ENCODE measurements at regions not wholly inside any gene's neighbourhood (a gene's known extent, or its start where the extent isn't known, plus 50 kb on each side); places are given as distances from the start of the nearest gene placed in this dataset.
"Not testable (repeated sequence)": the region's sequence is repeated elsewhere in the genome, so short reads cannot be mapped to it uniquely, and the experiment has no call there.

DNA sequence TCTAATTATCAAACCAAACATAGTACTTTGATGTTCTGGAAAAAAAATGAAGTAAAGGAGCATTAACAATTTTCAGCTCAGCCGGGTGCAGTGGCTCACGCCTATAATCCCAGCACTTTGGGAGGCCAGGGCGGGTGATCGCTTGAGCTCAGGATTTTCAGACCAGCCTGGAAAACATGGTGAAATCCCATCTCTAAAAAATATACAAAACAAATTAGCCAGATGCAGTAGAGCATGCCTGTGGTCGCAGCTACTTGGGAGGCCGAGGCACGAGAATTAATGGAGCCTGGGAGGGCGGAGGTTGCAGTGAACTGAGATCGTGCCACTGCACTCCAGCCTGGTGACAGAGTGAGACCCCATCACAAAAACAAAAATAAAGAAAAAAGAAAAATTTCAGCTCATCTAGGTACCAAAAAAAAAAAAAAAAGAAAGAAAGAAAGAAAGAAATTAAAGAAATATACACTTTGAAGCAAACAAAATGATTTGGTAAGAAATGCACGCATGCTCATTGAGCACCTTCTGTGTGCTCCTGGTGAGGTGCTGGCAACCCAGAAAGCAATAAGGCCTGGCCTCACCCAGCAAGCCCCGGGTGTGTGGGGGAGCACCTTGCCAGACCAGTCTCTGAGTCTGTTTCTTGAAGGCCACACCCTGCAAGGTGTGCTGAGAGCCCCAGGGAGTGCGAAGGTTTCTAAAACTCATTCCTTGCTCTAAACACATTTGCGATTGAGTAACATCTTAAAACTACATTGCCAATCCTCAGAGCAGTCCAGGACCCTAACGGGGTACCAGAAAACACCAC, 133.5 kb downstream of the TFCP2L1 start:
- DNase-seq: no peak

- DNase-seq: no peak
Measured at GRCh38 chr2:121152861-121153260, 132.1 kb downstream of the TFCP2L1 start.

DNA sequence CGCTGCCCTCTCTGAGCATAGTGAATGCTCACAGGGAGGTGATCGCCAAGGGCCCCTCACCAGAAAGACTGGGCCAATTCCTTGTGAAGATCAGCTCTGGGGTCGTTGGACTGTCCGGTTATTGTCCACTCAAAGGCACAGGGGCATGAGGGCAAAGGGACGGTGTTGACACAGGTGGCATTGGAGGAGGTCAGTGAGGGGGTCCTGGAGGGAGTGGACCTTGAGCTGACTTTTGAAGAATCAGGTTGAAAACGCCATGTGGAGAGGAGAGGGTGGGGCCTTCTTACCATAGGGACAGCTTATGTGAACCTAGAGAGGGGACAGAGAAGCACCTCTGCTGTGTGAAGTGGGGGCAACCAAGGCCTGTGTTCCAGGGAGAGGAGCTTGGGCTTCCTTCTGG, 131.5 kb downstream of the TFCP2L1 start:
- no peak for DNase-seq

GRCh38 chr2:121155502-121156056, 129.4 kb downstream of the TFCP2L1 start:
- DNase-seq: no peak

DNA sequence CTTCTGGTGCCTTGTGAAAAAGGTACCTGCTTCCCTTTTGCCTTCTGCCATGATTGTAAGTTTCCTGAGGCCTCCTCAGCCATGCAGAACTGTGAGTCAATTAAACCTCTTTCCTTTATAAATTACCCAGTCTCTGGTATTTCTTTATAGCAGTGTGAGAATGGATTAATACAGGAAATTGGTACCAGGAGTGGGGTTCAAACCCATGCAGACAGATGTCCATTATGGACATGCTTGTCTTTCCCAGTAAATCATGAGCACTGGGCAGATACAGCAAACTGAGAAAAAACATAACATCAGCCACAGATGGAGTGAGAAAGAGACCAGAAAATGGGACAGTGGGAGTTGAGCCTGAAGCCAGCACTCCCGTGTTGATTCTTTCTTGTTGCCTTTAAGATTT, 127.5 kb downstream of the TFCP2L1 start:
- DNase-seq: not testable (repeated sequence)

- no peak for DNase-seq
Measured at GRCh38 chr2:121159291-121160071, 125.5 kb downstream of the TFCP2L1 start.

- DNase-seq: no peak
Measured at GRCh38 chr2:121160366-121160765, 124.6 kb downstream of the TFCP2L1 start.

DNA sequence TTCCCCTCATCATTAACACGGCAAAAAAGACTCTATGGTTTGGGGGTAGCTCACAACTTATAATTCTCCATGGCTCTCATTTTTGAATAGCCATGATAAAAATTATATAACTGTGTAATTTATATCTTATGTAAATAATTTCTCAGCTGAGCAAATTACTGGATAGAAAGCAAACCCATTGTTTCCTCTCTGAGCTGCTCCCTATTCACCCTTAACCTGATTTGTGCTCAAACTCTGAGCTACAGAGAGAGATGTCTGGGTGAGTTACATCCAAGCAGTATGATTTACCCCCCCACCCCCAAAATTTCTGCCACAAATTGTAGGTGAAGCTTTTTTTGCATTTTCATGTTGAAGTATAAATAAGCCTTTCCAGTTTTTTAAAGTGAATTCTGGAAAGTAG, 123.7 kb downstream of the TFCP2L1 start:
- no peak for DNase-seq

- no peak for DNase-seq
Measured at GRCh38 chr2:121162893-121163292, 122.1 kb downstream of the TFCP2L1 start.

DNA sequence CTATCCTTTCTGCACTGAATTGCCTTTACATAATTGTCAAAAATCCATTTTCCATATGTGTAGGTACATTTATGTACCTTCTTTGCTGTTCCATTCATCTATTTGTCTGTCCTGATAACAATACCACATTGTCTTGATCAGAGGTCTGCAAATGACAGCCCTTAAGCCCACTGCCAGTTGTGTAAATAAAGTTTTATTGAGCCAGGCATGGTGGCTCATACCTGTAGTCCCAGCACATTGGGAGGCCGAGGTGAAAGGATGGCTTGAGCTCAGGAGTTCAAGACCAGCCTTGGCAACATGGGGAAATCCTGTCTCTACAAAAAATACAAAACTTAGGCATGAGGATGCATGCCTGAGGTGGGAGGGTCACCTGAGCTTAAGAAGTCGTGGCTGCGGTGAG, 121.0 kb downstream of the TFCP2L1 start:
- no peak for DNase-seq

DNA sequence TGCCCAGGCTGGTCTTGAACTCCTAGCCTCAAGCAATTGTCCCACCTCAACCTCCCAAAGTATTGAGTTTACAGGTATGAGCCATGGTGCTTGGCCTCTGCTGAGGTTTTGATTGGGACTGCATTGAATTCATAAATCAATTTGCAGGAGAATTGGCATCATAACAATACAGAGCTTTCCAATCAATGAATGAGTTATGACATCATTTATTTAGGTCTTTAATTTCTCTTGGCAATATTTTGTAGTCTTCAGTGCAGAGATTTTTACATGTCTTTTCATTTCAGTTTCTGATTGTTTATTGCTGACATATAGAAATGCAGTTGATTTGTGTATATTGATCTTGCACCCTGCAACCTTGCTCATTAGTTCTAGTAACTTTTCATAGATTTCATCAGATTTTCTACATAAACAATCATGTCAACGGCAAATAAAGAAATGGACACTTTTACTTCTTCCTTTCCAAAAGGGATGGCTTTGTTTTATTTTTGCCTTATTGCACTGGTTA, 119.9 kb downstream of the TFCP2L1 start:
- DNase-seq: no peak

Data from right forelimb (tissue), 1 donor.